SK-N-MC (cell line): ENCODE measurements at regions not wholly inside any gene's neighbourhood (a gene's known extent, or its start where the extent isn't known, plus 50 kb on each side); places are given as distances from the start of the nearest gene placed in this dataset.

Source experiments
- EZH2 ChIP-seq: fragments of 200-600 bp; sonication (generic); IDR thresholded peaks from one replicate; pipeline ENCODE4 v1.6.1; 2017; ENCODE audit warnings: antibody characterized with exemption
- POLR2AphosphoS5 ChIP-seq: IDR thresholded peaks from 2 replicates; pipeline ENCODE4 v1.6.1; 2012; ENCODE audit warnings: mild to moderate bottlenecking, low read depth, low read length, borderline replicate concordance

- no peak for TF ChIP-seq POLR2AphosphoS5
- TF ChIP-seq EZH2 = no peak
Observed at GRCh38 chr3:31038086-31038739, 143.8 kb upstream of the GADL1 start.
